ENCODE measurements at regions not wholly inside any gene's neighbourhood (a gene's known extent, or its start where the extent isn't known, plus 50 kb on each side); places are given as distances from the start of the nearest gene placed in this dataset.
A peak's percentile ranks its signal among the peaks of the same experiment; 100 is the strongest.
"Not testable (repeated sequence)": the region's sequence is repeated elsewhere in the genome, so short reads cannot be mapped to it uniquely, and the experiment has no call there.

DNA sequence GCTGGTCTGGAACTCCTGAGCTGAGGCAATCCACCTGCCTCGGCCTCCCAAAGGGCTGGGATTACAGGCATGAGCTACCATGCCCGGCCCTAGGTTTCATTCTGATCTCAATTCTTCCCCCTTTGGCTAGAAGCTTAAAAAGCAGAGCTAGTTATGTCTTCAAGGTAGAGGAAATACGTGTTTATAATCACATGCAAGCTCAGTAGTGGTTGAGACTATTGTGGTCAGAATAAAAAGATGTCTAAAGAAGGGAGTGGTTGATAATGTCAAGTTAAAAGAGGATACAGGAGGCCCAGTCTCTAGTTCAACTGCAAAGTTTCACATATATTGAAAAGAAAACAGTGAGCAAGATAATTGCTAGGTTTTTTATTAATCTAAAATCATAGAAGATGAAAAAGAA lies 807.8 kb upstream of the ACVR2A start:
- DNase-seq (ENCODE audit: low read depth): no peak
- H3K4me3 ChIP-seq (ENCODE audit: low read depth, low read length): no peak overlapping the region

GRCh38 chr2:147033044-147033443 lies 811.8 kb upstream of the ACVR2A start:
- H3K4me3 ChIP-seq (ENCODE audit: low read depth, low read length): no peak overlapping the region
- DNase-seq (ENCODE audit: low read depth): no peak

DNA sequence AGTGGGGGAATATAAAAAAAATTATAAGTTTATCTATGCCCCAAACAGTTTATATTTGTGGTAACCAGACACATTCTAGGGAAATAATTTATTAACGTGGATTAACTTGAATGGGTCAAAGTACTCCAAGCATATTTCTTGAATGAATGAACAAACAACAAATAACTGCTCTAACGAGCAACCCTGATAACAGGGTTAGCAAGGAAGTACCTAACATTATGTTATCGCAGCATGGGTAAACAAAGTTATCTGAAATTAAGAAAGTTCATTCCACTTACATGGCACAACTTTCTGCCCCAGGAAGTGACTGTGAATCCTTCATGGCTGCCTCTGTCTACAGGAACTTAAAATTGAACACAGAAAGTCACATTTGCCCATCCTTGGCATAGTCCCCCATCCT lies 812.9 kb upstream of the ACVR2A start:
- no peak overlapping the region for H3K4me3 ChIP-seq (ENCODE audit: low read depth, low read length)
- no peak for DNase-seq (ENCODE audit: low read depth)

DNA sequence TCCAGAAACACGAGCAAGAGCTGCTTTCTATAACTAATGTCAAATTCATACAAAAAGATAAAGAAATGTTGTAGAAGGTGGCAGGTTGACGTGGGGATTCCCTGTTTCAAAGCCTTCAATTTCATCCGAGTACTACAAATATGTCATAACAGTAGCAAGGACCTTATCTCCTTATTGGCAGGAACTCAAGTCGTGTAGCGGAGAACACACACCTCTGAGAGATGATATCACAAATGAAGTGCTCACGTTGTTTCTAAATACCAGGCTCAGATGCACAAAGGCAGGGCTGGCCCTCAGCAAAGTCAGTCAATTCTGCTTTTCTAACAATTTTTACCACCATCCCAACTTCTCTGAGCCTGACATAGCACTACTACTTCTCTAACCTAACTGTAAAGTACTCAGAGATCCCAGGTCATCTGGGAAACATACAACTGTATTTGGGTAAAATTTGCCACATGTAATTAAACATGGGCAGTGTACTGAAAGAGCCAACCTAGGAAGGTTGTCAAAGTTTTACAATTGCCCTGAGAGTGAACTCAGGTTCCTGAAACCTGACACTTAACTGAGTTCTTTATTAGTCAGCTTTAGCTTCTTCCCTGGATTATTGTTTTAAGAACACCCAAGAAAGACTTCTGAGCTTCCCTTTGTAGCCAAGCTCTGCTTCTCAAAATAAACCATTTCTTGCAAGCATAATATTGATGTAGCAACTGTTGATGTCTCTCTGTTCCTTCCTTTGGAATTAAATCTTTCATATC lies 813.7 kb upstream of the ACVR2A start:
- no peak for DNase-seq (ENCODE audit: low read depth)
- no peak overlapping the region for H3K4me3 ChIP-seq (ENCODE audit: low read depth, low read length)

- no peak for DNase-seq (ENCODE audit: low read depth)
- H3K4me3 ChIP-seq (ENCODE audit: low read depth, low read length): no peak overlapping the region
Observed at GRCh38 chr2:147027436-147027835, 817.4 kb upstream of the ACVR2A start.

DNA sequence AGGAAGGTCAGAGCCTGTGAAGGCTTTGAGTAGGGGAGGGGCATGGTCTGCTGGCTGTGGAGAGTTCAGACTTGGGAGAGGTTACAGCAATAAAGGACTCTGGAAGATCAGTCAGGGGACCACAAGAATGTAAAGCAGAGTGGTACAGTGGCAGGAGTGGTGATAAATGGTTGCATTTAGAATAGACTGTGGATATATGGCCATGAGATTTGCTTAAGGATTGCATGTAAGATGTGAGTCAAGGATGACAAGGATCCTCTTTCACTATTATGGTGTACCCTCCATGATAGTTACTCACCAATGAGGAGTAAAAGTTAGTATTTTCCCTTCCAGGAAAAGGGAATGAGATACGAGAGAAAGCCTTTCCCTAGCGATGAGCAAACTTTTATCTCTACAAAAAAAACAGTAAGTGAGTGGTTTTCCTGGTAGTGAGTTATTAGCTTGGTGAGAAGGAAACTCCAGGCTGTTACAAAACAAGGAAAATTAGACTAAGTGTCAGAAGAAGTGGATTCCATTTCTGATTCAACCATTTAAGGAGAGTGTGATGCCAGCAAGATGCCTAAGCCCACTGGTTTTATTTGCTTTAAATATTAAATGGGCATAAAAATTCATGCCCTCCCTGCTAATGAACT lies 818.0 kb upstream of the ACVR2A start:
- DNase-seq (ENCODE audit: low read depth): peak; percentile 67
- H3K4me3 ChIP-seq (ENCODE audit: low read depth, low read length): no peak overlapping the region

DNA sequence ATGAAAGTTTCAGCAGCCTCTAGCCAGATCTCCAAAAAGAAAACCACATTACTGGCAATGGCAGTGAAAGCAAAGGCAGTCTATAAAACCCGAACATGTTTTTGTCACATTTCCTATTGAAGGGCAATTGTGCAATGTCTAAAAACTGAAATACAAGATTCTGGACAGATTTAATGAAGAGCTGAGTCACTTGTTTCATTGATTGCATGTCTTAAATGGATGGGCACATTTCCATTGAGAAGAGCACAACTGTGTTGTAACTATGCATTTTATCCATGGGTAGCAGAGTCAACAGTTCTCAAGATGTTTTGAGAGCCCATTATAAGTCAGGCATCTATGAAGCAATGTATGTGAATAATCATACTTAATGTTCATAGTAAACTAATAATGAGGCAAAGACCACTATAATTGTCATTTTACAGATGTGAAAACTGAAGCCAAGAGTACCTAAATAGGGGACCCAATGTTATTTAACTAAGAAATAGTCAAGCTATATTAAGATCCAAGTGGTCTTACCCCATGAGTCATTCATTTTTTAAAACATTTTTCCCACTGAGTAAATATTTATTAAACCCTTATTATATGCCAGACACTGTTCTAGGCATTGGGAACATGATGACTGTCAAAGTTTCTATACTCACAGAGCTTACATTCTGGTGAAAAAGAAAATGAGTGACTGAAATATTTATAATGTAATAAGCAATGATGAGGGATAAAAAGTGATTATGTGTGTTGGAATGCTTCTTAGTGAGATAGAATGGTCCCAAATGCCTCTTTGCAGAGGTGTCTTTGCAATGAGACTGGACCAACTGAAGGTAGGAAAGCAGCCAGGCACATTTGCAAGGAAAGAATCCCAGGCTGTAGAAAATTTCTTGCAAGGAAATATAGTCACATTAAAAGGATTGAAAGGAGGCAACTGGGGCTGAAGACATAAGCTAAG lies 818.9 kb upstream of the ACVR2A start:
- no peak overlapping the region for H3K4me3 ChIP-seq (ENCODE audit: low read depth, low read length)
- DNase-seq (ENCODE audit: low read depth): peak; percentile 58

DNA sequence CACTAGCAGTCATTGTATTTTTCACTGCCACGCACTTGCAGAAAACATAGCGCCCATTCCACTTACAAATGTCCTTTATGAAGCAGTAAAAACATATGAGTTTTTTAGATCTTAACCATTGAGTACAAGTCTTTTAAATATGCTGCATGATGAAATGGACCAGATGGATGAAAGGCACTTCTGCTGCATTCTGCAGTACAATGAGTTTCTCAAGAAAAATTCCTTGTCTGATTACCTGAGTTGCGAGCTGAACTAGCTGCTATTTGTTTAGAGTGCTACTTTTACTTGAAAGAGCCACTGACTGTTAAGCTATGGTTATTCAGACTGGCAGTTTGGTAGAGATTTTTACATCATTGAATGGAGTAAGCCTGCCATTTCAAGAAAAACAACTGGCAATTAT lies 825.5 kb upstream of the ACVR2A start:
- no peak overlapping the region for H3K4me3 ChIP-seq (ENCODE audit: low read depth, low read length)
- DNase-seq (ENCODE audit: low read depth): no peak

GRCh38 chr2:147017951-147018645 lies 826.7 kb upstream of the ACVR2A start:
- no peak overlapping the region for H3K4me3 ChIP-seq (ENCODE audit: low read depth, low read length)
- no peak for DNase-seq (ENCODE audit: low read depth)

GRCh38 chr2:147016181-147016580 lies 828.6 kb upstream of the ACVR2A start:
- no peak overlapping the region for H3K4me3 ChIP-seq (ENCODE audit: low read depth, low read length)
- DNase-seq (ENCODE audit: low read depth): no peak

GRCh38 chr2:147015591-147015990 lies 829.2 kb upstream of the ACVR2A start:
- H3K4me3 ChIP-seq (ENCODE audit: low read depth, low read length): no peak overlapping the region
- no peak for DNase-seq (ENCODE audit: low read depth)

DNA sequence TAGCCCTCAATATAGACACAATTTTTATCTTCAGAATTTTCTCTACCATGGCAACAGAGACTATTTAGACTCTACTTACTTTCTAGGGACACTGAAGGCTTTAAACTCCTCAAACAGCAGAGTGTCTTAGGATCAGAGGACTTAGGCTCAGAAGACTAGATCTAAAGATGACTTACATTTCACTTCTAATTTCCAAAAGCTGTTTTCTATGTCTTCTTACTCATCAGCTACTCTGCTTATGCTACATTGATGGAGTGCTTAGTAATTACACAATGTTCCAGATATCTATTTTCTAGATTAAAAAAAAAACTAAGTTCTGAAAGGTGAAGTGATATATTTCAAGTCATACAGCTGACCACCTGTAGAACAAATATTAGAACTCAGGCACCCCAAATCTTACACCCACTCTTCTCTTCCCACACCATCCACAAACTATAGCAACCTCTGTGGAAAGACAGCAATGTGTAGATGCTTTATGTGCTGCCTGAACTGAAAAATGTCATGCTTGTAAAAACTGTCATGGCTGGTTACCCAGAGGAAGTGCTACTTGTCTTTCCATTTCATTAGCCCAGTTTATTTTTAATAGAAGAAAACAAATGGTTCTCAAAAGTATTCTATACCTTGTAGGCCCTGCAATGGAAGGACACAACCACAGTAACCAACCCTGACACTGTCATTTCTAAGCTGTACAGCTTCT lies 831.0 kb upstream of the ACVR2A start:
- no peak overlapping the region for H3K4me3 ChIP-seq (ENCODE audit: low read depth, low read length)
- DNase-seq (ENCODE audit: low read depth): no peak

DNA sequence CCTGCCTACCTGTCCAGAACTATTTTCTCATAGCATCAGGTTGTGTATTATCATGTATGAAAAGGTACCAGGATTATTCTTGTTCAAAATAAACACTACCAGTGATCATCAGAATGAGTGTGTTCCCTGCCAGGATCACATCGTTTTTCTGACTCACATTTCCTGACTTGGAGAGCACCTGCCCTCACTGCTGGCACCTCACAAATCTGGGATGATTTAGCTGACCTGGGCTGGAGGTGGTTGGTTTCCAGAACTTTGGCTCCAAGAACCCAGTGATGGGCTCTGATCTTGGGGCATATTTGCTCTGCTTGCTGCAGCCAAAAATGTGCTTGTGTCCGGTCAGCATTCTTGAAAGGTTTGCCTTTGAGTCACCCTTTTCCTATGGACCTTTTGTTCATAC lies 836.3 kb upstream of the ACVR2A start:
- no peak for DNase-seq (ENCODE audit: low read depth)
- no peak overlapping the region for H3K4me3 ChIP-seq (ENCODE audit: low read depth, low read length)

- no peak overlapping the region for H3K4me3 ChIP-seq (ENCODE audit: low read depth, low read length)
- DNase-seq (ENCODE audit: low read depth): peak; percentile 16
Observed at GRCh38 chr2:147006736-147007141, 838.1 kb upstream of the ACVR2A start.

GRCh38 chr2:147003081-147003480 lies 841.7 kb upstream of the ACVR2A start:
- no peak overlapping the region for H3K4me3 ChIP-seq (ENCODE audit: low read depth, low read length)
- DNase-seq (ENCODE audit: low read depth): no peak

DNA sequence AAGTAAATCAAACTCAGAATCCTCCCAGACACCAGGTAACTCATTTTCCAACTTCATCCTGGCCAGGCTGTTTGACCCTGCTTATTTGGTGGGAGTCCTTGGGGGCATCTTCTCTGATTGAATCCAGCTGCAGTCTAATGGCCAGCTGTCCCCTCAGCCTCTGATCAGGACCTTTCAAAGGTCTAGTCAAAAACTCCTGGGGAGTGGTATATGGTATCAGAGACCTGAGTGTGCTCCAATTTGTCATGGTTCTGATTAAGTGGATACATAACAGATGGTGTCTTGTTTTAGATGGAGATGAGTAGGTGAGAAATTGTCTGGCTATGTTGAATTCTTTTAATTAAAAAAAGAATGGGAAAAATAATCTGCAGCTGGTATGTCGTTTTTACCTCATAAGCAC lies 842.6 kb upstream of the ACVR2A start:
- DNase-seq (ENCODE audit: low read depth): no peak
- no peak overlapping the region for H3K4me3 ChIP-seq (ENCODE audit: low read depth, low read length)

DNA sequence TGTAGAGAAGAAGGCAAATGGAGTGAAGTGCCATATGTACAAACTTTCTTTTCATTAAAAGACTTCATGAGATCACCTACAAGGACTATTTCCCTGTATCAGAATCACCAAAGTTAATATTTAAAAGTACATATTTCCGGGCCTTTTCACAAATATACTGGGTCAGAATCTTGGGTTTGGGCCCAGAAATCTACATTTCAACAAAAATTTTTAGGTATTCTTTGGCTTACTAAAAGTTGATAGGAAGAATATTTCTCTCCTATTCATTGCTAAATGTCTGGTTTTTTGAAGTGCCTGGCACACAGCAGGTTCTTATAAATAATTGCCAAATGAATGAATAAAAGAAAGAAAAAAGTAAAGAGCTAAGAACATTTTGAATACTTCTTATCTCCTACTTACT lies 843.8 kb upstream of the ACVR2A start:
- DNase-seq (ENCODE audit: low read depth): no peak

GRCh38 chr2:147000151-147000550 lies 844.7 kb upstream of the ACVR2A start:
- not testable (repeated sequence) for DNase-seq (ENCODE audit: low read depth); H3K4me3 ChIP-seq (ENCODE audit: low read depth, low read length)

More for the DNA sequence above, 843.8 kb upstream of the ACVR2A start:
- no peak overlapping the region for H3K4me3 ChIP-seq (ENCODE audit: low read depth, low read length)

- DNase-seq (ENCODE audit: low read depth): no peak
- no peak overlapping the region for H3K4me3 ChIP-seq (ENCODE audit: low read depth, low read length)
Observed at GRCh38 chr2:146997945-146998344, 846.9 kb upstream of the ACVR2A start.

Measured in skeletal muscle cell (primary cell).